Head of caudate nucleus (tissue), 42 donors: ENCODE measurements at regions not wholly inside any gene's neighbourhood (a gene's known extent, or its start where the extent isn't known, plus 50 kb on each side); places are given as distances from the start of the nearest gene placed in this dataset.
"Not testable (repeated sequence)": the region's sequence is repeated elsewhere in the genome, so short reads cannot be mapped to it uniquely, and the experiment has no call there.

Experiments
- DNase-seq, 42 donors: peaks; one replicate each; pipeline versions ENCODE4 v3.0.0 to v3.0.0-alpha.2; 2020 to 2021; ENCODE audit warnings: mixed read lengths in 7 of 42
- intact Hi-C: fragments of 100-400 bp; cut with DNase I; formaldehyde crosslinking; loops from one replicate; pipeline ENCODE4 v1.15.0; 2022

DNA sequence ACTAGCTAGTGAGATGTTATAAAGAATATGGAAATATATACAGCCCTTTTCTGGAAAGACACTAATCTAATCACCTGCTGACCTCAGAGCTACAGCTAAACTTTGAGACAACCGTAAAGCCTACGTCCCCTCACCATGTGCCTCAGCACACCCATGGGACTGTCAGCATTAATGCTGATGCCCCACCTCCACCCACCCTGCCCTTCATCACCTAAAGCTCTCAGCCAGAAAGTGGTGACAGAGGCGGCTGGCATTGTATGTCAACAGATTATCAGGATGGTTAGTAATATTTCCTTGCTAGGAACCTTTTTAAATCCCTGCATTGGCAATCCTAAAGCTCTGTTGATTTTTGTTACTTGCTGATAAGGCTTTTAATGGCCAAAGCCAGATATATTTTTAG is 1177.9 kb downstream of the DIAPH3 start:
- no peak for DNase-seq
- intact Hi-C loops, result no loop called here

DNA sequence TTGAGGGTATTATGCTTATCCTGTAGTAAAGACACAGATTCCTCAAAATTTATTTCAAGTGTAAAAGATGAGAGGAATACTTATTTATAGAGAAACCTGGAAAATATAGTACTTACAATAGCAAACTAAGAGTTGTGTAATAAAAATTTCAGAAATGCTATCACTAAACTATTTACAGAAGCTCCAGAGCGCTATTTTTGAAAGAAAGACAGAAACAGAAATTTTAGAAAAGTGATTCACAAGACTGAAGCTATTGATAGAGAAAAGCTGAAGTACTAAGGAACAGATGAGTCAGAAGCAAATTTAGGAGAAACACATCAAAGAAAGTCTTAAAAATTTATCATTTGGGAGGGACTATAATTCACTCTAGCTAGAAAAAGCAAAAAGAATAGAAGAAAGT is 1174.2 kb downstream of the DIAPH3 start:
- intact Hi-C loops, result no loop called here
- DNase-seq, result no peak

DNA sequence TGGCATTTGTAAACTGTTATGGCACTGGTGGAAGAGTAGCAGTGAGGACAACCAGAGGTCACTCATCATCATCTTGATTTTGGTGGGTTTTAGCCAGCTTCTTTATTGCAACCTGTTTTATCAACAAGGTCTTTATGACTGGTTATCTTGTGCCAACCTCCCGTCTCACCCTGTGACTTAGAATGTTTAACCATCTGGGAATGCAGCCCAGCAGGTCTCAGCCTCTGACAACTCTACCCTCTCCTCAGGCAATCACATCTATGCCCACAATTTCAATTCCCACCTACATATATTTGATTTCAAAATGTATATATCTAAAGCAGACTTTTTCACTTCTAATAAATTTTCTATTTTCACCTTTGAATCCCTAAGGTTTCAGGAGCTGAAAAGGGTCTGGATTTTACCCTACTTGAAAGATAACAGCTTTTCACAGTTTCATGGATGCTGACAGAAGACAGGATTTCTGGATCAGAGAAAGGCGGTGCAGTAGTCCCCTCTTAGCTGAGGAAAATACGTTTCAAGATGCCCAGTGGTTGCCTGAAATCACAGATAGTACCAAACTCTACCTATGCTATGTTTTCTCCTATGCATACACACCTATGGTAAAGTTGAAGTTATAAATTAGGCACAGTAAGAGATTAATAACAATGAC is 1171.8 kb downstream of the DIAPH3 start:
- intact Hi-C loops, result no loop called here
- no peak for DNase-seq

DNA sequence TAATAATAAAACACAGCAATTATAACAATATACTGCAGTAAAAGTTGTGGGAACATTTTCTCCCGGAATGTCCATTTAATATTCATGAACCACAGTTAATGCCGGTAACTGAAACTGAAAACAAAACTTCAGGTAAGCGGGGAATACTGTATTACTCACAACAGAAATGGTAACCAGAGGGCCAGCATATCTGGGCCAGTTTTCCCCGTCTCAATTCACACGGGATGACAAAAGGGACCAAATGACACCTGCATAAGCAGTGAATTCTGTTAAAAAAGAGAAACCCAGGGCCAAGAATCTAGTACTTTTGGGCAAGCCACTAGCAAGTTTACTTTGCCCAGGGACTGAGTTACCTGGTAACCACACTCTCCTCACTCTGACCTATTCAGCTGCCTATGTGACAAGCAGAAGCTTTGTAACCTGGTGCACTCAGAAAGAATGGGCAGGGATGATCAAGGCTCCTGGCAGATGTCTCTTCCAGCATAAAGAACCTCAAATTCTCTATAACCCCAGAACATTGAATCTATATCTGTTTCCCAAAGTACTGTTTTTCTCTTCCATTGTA is 1171.2 kb downstream of the DIAPH3 start:
- intact Hi-C loops, result no loop called here
- no peak for DNase-seq

DNA sequence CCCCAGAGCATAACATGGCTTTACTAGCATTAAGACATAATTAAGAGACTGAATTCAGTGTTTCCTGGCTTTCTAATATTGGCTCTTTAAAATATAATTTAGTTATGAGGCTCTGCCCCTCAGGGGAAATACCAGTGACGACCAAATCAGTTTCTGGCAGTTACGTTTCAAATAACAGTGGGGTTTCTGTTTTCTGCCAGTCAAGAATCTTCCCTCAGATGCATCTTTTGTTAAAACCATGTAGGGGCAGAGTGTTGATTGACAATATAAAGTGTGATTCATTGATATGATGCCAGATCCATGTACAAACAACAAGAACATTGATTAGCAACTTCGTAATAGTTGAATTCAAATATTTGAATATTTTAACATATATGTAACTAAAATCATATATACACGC is 1169.7 kb downstream of the DIAPH3 start:
- no peak for DNase-seq
- intact Hi-C loops, result no loop called here

DNA sequence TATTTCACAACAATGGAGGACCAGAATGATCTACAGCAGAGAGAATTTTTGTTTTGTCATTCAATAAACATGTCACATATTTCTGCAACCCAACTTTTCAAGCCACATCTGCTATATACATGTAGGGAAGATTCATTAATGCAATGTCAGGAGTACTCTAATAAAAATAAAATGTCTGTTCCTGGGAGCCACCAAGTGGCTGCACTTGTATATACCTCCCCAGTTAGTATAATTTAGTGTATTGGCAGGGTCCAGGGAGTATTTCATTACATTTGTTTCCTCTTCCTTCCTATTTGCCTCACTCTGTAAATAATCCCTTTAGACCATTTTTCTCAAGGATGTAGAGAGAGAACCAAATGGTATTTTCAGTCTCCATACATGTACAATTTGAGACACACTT is 1169.0 kb downstream of the DIAPH3 start:
- intact Hi-C loops, result no loop called here
- no peak for DNase-seq

DNA sequence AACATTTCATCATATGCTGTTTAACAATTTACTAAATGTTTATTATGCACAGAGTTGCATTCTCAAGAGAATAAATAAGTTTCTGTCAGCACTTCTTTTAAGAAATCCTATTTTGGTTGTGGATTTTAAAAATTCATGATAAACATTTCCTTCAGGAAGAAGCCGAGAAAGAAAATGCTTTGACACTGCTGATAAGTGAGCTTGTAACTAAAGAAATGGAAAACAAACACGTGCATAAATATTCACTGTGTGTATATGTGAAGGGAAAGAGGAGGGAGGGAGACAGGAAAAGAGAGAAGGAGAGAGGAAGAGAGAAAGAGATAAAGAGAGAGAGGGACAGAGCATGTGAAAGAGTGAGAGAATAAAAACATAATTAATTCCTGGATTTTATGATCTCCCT is 1165.0 kb downstream of the DIAPH3 start:
- intact Hi-C loops, result no loop called here
- DNase-seq, result no peak

DNA sequence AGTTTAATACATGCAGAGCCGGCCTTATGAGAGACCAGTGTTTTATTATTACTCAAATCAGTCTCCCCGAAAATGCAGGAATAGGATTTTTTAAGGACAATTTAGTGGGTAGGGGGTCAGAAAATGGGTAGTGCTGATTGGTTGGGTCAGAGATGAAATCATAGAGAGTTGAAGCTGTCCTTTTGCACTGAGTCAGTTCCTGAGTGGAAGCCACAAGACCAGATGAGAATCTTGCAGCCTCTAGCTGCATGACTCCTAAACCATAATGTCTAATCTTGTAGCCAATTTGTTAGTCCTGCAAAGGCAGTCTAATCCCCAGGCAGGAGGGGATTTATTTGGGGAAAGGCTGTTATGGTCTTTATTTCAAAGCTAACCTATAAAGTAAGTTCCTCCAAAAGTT is 1163.9 kb downstream of the DIAPH3 start:
- DNase-seq, result no peak
- intact Hi-C loops, result no loop called here

DNA sequence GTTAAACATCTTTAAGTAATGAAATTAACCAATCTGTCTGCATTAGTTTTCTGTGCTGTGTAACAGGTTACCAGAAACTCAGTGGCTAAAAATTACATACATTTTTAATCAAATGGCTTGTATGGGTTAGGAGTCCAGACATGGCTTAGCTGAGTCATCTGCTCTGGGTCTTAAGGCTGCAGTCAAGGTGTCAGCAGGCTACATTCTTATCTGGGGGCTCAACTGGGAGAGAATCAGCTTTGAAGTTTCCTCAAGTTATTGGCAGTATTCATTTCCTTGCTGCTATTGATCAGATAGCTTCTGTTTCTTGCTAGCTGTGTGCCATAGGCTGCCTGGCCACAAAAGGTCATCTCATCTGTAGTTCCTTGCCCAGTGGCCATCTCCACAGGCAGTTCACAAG is 1163.0 kb downstream of the DIAPH3 start:
- intact Hi-C loops, result no loop called here
- DNase-seq, result no peak

DNA sequence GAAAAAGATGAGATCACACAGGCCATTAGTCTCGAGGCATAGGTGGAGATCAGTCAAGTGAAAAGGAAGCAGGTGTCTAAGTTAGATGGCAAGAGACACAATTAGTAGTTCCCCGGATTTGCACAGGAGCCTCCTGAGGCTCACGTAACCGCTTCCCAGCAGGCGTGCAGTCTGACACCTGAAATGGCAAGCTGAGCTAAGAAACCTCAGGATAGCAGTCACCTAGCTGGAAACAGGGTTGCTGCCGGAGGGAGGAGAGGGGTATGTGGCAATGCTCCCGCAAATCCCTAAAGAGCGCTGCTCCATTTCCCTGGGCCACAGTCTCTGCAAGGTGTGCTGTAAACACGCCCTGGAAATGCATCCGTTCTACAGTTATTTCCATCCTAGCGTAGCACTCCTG is 1151.0 kb downstream of the DIAPH3 start:
- intact Hi-C loops, result no loop called here

DNA sequence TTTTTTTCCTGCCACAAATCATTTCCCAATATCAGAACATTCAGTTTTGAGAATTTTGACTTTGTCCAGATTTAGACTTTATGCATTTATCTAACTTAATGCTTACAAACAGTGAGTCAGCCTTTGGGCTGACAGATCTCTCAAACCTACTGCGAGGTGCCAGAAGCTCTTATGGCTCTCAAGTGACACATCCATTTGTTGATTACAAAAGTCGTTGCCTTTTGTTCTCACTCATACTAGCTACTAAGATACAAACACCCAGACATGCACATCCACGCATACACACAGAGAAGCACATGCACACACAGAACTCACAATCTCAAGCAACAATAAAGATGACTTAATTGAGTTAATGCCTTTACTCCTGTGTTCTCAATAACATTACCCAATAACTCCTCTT is 1147.5 kb downstream of the DIAPH3 start:
- DNase-seq, result no peak
- intact Hi-C loops, result no loop called here

More for the DNA sequence above, 1151.0 kb downstream of the DIAPH3 start:
- DNase-seq, result peak in 2 of 42 donors; percentile 6 to 14

DNA sequence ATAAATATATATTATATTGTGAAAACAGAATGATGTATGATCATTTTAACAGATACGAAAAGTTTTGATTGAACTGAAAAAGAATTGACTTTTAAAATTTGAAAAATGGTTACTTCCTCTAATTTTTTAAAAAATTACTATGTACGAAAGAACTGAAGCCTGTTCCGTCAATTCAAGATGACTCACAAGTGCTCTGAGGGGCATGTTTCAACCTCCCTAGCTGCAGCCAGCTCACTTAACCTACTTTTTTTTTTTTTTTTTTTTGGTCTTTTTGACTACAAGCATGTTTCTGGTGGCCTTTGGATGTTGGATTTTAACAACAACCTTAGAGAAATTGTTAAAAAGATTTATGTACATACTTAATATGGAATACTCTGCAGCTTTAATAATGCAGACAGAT is 1139.3 kb downstream of the DIAPH3 start:
- intact Hi-C loops, result no loop called here
- peak in 3 of 42 donors; percentile 5 to 40 (median 7) for DNase-seq

DNA sequence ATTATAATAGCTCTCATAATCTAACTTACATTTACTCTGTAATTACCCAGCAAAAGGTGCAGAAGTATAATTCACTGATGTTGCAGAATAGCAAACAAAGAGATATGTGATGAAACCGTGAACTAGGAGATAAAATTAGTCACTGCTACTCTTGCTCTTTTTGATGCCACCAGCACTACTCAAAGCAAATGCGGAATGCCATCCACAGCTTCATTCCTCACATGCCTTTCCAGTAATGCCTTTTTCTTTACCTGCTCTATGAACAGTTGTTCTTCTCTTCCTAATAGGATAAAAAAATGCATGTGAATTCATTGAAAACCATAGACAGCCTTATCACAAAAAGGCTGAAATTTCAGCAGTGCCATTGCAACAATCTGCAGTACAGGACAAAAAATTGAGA is 1129.5 kb downstream of the DIAPH3 start:
- DNase-seq, result no peak
- intact Hi-C loops, result no loop called here

DNA sequence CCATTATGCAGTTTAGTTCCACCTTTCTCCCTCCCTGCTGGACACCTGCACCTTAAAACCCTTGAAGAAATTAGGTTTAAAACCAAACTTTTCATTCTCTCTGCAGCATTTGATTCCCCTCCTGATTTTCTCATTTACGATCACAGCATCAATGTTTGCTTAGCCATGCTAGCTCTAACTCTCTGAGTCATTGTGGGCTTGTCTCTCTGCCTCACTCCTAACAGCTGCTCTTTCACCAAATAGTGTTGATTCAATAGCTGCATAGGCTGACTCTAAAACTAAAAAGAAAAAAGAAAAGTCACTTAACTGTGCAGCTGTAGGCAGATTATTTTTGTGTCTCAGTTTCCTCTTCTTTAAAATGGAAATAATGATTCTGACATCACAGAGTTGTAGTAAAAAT is 1124.9 kb downstream of the DIAPH3 start:
- no peak for DNase-seq
- intact Hi-C loops, result no loop called here

DNA sequence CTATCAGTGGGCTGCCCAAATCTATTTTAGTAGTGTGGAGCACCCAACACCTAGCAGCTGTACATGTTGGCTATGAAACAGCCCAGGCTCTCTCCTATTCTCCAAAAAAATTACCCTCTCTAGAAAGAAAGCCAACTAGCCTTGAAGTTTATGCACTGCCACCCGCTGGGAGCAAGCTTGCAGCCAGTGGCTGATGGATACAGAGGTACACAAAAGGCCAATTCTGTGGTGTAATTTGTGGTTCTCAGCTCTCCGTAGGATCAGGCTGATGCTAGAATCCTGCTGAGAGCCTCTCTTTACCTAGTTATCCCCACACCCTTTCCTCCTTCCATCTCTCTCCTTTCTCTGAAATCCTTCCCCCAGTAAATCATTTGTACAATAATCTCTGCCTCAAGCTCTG is 1120.7 kb downstream of the DIAPH3 start:
- intact Hi-C loops, result no loop called here
- DNase-seq, result no peak

DNA sequence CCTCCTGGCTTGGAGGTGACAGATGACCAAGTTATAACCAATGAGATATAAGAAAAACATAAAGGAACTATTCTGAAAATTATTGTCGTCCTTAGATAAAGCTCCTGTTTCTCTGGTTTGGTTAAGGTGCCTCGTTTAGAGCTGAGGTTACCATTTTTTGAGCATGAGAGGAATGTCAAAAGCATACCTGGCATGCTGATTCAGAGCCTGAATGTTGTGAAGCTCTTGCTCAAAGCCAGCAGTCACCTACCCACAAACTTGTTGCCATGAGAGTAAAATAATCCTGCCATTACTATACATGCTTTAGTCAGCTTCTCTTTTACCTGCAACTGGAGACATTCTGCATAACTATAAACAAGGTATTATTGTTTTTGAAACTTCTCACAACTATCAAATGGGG is 1116.2 kb downstream of the DIAPH3 start:
- intact Hi-C loops, result no loop called here
- DNase-seq, result no peak

DNA sequence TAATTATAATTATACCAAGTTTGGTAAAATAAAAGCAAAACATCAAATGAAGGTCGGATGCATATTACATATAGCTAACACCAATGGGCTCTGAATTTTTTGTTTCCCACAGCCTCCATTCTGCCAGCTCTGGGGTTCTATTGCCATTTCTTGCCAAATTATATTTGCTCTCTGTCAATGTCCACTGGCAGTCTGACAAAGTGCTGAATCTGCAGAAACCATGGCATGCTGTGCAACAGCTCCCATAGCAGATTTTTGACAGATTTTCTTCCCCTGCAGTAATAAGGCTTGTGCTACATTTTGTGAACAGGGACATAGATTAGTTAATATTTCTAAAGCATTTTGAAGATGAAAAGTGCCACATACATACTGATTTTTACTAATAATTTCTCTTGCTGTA is 1102.1 kb downstream of the DIAPH3 start:
- intact Hi-C loops, result no loop called here
- no peak for DNase-seq

DNA sequence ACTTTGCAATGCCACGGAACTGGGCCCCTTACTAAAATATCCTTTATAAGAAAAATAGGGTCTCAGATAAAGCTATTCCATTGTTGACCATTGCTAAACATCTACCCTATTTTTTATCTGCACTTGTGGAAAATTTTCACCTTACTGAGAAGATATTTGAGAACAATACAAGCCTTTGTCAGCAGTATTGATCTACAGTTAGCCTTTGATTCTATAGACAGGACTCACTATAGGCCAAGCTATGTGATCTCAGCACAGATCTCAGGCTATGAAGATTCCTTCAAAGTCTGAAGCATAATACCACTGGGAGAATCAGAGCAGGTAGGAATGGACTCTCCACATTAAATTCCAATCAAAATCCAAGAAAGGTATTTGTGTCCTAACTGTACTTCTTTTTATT is 1099.7 kb downstream of the DIAPH3 start:
- DNase-seq, result no peak
- intact Hi-C loops, result no loop called here

DNA sequence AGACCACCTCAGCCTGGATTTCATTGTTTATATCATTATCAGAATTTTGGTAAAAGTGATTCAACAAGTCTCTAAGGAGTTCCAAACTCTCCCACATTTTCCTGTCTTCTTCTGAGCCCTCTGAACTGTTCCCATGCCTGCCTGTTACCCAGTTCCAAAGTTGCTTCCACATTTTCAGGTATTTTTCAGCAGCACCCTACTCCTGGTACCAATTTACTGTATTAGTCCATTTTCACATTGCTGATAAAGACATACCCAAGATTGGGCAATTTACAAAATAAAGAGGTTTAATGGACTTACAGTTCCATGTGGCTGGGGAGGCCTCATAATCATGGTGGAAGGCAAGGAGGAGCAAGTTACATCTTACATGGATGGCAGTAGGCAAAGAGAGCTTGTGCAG is 1087.3 kb downstream of the DIAPH3 start:
- DNase-seq, intact Hi-C loops: not testable (repeated sequence)

DNA sequence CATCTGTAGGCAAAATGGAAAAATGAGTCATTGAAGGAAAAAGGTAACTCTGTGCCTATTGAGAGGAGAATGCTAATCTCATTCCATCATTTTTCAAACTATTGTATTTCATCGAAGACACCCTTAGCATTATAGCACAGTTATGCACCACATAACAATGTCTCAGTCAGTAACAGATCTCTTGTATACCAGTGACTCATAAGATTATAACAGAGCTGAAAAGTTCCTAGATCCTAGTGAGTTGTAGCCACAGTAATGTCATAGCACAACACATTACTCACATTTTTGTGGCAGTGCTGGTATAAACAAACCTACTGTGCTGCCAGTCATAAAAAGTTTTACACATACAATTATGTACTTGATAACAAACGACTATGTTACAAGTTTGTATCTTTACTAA is 1077.6 kb downstream of the DIAPH3 start:
- intact Hi-C loops, result no loop called here

DNA sequence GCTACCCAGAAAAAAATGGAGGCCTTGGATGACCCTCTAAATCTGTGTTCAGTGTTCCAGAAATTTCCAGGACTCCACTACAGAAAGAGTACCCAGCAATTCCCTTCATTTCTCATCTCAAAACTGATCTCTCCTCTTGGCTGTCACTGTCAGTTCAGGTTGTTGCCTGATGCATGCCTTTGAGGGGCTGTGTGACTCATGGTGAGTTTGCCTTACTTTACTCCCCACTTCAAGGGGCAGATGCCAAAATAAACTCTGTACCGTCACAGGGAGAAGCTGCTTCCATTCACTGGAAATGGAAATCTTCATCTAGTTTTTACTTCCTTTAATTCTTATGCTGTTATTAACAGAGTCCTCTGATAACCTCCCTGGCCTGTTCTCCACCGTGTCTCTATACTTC is 1075.0 kb downstream of the DIAPH3 start:
- intact Hi-C loops, result no loop called here
- no peak for DNase-seq

More for the DNA sequence above, 1077.6 kb downstream of the DIAPH3 start:
- no peak for DNase-seq

DNA sequence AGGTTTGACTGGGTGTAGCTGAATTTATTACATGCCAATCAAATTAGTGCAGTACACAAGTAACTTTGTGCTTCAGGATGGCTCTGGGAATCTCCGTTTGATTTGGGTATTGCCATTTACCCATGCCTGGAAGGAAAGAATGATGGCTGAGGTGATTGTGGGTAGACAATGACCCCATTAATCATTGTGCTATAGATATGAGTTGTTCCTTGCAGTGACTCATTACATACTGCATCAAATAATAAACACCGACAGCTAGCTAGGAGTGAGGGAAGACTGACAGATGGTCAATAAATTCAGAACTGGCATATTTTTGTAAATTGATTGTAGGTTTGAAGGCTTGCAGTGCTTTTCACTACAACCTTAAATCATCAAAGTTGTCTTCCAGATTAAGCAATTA is 1069.5 kb downstream of the DIAPH3 start:
- intact Hi-C loops, result no loop called here
- DNase-seq, result no peak
